Vagina (tissue), 2 donors: ENCODE measurements at regions not wholly inside any gene's neighbourhood (a gene's known extent, or its start where the extent isn't known, plus 50 kb on each side); places are given as distances from the start of the nearest gene placed in this dataset.

Experiments used
- CTCF ChIP-seq, 3 experiments: fragments of 450-650 bp in 2 of 3; fragments of 200-600 bp in 1 of 3; sonication (generic) in 1 of 3; IDR thresholded peaks; one replicate each; pipeline ENCODE4 v1.5.1; 2017 to 2019; ENCODE audit warnings: antibody characterized with exemption in 3 of 3, mild to moderate bottlenecking in 2 of 3, moderate library complexity in 2 of 3
- POLR2AphosphoS5 ChIP-seq, 2 donors: sonication (generic); formaldehyde crosslinking; IDR thresholded peaks; one replicate each; pipeline ENCODE4 v1.9.0; 2017; ENCODE audit warnings: antibody characterized with exemption in 2 of 2, mild to moderate bottlenecking in 2 of 2, low read depth in 1 of 2; ENCODE audit not compliant: insufficient read depth in 1 of 2

GRCh38 chr15:19944261-19944888 lies 597.2 kb downstream of the GOLGA6L6 start:
- TF ChIP-seq CTCF (IDR thresholded peaks at IDR 0.05) (no peak), POLR2AphosphoS5 (IDR thresholded peaks at IDR 0.05; ENCODE audit: insufficient read depth in 1 of 2, low read depth in 1 of 2) (no peak)
